HepG2 (cell line): ENCODE measurements at regions not wholly inside any gene's neighbourhood (a gene's known extent, or its start where the extent isn't known, plus 50 kb on each side); places are given as distances from the start of the nearest gene placed in this dataset.

Source experiments
- ARHGAP35 ChIP-seq: sonication (generic); formaldehyde crosslinking; IDR thresholded peaks from 2 replicates; pipeline ENCODE4 v1.9.0; 2022; ENCODE audit warnings: mild to moderate bottlenecking, inconsistent platforms, moderate library complexity, missing genetic modification reagents, borderline replicate concordance
- ATF2 ChIP-seq: sonication (generic); formaldehyde crosslinking; IDR thresholded peaks from 2 replicates; pipeline ENCODE4 v1.4.0; 2020; ENCODE audit warnings: missing genetic modification reagents
- CTCF ChIP-seq: sonication (generic); formaldehyde crosslinking; IDR thresholded peaks from 2 replicates; pipeline ENCODE4 v1.5.0; 2020; ENCODE audit warnings: mild to moderate bottlenecking, missing genetic modification reagents, moderate library complexity
- FOSL2 ChIP-seq: sonication (generic); formaldehyde crosslinking; IDR thresholded peaks from 2 replicates; pipeline ENCODE4 v1.4.0; 2020; ENCODE audit warnings: missing genetic modification reagents
- TFDP1 ChIP-seq: IDR thresholded peaks from 2 replicates; pipeline ENCODE4 v1.6.1; 2016; ENCODE audit warnings: missing compliant biosample characterization, missing genetic modification reagents, borderline replicate concordance
- ZBTB33 ChIP-seq: sonication (generic); formaldehyde crosslinking; IDR thresholded peaks from 2 replicates; pipeline ENCODE4 v1.4.0; 2020; ENCODE audit warnings: missing genetic modification reagents
- ZNF460 ChIP-seq: sonication (generic); formaldehyde crosslinking; IDR thresholded peaks from 2 replicates; pipeline ENCODE4 v1.5.1; 2020; ENCODE audit warnings: missing genetic modification reagents, mild to moderate bottlenecking, borderline replicate concordance

GRCh38 chr12:72888693-72889092 is 616.5 kb downstream of the TRHDE start:
- TF ChIP-seq ZBTB33 (CRISPR knock-in tag) (no peak), FOSL2 (CRISPR knock-in tag) (no peak), TFDP1 (CRISPR knock-in tag) (no peak), ARHGAP35 (CRISPR knock-in tag) (no peak), CTCF (no peak), ZNF460 (CRISPR knock-in tag) (no peak), ATF2 (CRISPR knock-in tag) (no peak)
